ENCODE measurements at regions not wholly inside any gene's neighbourhood (a gene's known extent, or its start where the extent isn't known, plus 50 kb on each side); places are given as distances from the start of the nearest gene placed in this dataset.
"Not testable (repeated sequence)": the region's sequence is repeated elsewhere in the genome, so short reads cannot be mapped to it uniquely, and the experiment has no call there.

DNA sequence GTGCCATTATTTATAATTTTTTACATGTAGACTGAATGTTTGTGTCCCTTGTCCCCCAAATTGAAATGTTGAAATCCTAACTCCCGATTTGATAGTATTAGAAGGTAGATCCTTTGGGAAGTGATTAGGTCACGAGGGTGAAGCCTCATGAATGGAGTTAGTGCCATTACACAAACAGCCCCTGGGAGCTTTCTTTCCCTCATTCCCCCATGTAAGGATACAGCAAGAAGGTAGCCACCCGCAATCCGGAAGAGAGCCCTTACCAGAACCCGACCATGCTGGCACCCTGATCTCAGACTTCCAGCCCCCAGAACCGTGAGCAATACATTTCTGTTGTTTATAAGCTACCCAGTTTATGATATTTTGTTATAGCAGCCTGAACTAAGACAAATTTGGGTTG is 143.2 kb downstream of the NPIPB5 start:
- no peak for DNase-seq

DNA sequence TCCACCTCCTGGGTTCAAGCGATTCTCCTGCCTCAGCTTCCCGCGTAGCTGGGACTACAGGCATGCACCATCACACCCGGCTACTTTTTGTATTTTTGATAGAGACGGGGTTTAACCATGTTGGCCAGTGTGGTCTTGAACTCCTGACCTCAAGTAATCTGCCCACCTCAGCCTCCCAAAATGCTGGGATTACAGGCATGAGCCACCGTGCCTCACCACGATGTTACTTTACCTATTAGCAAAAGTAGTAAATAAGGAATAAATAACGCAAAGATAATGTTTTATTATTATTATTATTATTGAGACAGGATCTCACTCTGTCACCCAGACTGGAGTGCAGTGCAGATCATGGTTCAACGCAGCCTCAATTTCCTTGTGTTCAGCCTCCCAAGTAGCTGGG is 145.9 kb downstream of the NPIPB5 start:
- DNase-seq: not testable (repeated sequence)

DNA sequence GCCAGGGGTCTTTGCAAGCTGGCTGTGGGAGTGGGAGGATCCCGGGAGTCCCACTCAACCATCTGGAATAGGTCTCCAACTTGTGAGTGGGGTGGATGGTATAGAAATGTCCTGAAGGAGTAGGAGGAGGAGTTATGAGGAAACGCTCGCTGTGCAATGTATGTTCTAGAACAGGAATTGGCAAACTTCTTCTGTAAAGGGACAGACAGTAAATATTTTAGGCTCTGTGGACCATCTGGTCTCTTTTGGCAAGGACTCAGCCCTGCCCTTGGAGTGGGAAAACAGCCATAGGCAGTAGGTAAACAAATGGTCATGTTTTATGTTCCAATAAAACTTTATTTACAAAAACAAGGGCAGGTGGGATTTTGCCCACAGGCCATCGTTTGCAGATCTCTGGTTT is 149.2 kb downstream of the NPIPB5 start:
- no peak for DNase-seq

DNA sequence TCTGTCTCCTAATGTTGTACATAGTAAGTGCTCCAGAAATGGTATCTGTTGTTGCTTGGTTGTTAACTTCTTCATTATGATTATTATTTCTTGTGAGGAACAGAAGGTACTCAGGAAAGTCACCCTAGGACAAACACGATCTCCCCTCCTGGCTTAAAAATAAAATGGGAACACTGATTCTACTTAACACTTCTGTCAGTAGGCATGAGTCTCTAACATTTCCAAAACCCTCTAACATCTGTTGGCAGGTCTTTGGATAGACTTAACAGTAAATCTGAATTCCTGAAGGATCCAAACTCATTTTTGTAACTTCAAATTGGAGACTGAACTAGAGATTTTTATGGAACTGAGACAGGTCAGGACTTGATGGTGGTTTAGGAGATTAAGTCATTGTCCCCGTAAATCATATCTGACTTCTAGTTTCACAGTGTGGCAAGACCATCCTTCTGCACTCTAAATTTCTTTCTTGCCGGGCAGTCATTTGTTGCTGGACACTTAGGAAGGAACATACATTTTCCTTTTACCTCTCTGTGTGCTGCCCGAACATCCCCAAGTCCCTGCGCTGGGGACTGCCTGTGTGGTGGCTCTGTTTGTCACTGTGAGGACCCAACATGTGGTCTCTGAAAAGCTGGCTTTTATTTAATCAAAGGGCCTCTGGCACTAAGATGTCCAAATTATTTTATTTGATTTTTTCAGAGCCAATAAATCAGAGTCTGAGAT is 149.9 kb downstream of the NPIPB5 start:
- DNase-seq: no peak

DNA sequence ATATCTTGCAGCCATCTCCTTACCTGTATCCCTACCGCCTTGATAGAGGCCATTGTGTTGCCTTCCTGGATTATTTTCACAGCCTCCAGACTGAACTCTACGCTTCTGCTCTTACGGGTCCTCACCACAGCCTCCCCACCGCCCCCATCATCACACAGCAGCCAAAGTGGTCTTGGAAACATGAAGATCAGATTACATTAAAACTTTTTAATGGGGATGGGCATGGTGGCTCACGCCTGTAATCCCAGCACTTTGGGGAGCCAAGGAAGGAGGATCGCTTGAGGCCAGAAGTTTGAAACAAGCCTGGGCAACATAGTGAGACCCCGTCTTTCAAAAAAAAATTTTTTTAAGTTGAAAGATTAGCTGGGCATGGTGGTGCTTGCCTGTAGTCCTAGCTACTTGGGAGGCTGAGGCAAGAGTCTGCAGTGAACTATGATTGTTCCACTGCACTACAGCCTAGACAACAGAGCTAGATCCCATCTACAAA is 150.5 kb downstream of the NPIPB5 start:
- DNase-seq: no peak

DNA sequence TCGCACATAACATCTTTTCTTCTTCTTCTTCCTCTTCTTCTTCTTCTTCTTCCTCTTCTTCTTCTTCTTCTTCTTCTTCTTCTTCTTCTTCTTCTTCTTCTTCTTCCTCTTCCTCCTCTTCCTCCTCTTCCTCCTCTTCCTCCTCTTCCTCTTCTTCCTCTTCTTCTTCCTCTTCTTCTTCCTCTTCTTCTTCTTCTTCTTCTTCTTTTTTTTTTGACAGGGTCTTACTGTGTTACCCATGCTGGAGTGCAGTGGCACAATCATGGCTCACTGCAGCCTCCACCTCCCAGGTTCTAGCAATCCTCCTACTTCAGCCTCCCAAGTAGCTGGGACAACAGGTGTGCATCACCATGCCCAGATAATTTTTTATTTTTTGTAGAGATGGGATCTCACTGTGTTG is 151.0 kb upstream of the HS3ST2 start:
- not testable (repeated sequence) for DNase-seq

DNA sequence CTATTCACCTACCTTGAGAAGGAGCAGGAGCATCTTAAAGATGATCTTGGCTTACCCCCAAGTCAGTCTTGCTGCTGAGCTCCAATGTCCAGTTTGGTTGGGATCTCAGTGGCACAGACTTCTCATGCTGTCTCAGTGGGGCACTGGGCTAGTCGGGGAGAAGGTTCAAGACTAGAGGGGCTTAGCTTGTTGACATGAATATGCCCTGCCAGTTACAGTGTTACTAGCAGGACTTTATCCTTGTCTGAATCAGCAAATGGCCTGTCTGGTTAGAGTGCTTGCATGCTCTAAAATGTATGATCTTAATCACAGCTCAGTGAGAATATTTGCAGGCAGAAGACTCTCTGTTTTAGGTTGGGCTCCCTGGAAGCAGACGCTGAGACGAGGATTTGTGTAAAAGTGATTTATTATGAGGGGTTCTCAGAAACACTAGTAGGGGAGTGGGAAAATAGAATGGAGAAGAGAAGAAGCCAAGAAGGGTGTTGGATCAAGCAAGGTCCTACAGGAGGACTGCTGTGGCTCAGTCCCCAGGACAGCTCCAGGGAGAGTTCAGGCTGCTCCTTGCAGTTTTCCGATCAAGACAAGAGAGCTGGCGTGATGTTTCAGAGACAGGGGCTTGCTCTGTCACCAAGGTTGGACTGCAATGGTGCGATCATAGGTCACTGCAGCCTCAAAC is 150.4 kb upstream of the HS3ST2 start:
- no peak for DNase-seq

DNA sequence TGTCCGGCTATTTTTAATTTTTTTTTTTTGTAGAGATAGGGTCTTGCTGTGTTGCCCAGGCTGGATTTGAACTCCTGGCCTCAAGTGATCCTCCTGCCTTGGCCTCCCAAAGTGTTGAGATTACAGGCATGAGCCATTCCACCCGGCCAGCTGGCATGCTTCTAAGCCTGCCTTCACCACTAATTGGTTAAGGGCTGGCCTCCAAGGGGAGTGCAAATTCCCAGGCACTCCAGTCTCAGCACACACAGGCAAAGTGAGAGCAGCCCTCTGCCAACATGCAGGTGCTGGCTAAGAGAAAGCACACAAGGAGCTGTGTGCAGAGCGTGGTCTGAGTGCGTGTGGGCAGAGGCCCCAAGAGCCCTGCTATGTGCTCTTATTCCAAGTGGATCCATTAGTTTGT is 149.8 kb upstream of the HS3ST2 start:
- DNase-seq: no peak

DNA sequence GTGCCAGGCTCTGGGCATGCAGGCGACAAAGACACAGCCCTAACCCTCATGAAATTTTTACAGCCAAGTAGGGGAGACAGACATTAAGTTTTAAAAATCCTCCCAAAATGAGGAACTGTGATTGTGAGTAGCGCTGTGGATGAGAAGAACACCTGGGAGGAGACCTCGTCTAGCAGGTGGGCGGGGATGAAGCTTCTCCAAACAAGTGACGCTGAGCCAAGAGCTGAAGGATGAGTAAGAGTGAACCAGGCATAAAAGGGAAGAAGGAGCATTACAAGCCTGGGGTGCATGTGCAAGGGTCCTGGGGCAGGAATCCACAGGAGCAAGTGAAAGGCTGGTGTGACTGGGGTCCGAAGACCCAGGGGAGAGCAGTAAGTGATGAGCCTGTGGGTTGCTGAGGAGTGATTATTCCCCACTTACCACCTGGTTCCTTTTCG is 149.4 kb upstream of the HS3ST2 start:
- no peak for DNase-seq

DNA sequence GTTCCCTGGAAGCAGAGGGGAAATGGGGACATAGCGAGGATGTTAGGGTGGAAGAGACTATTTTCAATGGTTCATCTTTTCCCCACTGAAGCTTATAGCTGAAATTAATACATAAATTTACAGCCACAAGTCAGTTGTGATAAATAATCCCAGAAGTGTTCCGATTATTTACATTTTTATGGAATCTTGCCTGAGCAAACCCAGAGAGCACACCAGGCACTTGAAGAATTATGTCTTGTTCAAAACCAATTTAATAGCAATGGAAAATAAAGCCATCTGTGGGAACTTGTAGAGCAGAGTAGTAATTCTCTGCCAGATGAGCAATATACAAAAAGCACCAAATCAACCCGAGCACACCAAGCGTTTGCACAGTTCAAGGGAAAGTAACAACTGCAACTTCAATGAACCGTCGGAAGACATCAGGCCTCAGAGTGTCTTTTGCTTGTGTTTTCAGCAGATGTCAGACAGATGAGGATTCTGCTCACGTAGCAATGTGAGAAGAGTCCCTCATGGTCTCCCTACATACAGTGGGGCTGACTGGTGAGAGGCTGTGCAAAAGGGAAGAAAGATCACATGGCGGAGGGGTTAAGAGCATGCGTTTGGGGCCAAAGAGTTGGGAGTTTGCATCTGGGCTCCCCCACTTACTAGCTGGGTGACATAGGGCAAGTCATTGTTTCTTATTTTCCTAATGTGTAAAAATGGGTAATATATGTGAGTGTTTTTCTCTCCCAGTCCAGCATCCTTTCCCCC is 148.7 kb upstream of the HS3ST2 start:
- DNase-seq: no peak

DNA sequence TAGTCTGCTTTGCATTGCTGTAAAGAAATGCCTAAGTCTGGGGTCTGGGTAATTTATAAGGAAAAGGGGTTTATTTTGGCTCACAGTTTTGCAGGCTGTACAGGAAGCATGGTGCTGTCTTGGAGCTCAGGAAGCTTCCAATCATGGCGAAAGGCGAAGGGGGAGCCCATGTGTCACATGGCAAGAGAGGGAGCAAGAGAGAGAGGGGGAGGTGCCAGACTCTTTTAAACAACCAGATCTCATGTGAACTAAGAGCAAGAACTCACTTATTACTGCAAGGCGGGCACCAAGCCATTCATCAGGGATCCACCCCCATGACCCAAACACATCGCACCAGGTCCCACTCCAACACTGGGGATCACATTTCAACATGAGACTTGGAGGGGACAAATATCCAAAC is 148.2 kb upstream of the HS3ST2 start:
- DNase-seq: no peak

DNA sequence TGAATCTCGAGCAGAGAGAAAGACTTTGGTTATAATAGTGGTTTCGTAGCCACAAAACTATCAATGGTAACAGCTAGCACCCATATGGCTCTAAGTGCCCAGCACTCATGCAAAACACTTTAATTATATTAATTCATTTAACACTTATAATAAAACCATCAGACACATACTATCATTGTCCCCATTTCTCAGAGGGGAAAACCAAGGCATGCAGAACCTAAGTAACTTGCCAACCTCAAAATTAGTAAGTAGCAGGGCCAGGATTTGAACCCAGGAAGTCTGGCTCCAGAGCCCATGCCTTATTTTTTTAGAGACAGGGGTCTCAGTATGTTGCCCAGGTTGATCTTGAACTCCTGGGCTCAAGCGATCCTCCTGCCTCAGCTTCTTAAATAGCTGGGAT is 145.6 kb upstream of the HS3ST2 start:
- no peak for DNase-seq

DNA sequence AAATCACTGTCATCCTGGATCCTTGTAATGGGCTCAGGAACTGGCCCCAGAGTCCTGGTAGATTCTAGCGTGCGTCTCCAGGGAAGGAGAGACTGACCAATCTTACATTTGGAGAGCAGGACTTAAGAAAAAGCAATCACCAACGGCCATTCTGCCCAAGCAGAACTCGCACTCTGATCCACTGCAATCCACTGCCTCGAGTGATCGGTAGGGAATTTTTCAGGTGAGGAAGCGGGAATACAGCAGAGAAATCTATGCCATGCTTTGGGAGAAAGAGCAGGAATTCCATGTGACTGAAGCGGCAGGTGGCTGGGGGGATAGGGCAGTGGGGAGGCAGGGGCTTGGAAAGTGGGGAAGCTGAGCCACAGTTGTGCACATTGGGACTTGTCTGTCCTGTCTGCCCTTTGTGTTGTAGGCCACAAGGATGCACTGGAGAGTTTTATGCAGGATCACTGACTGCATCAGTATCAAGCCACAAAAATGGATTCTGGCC is 143.9 kb upstream of the HS3ST2 start:
- no peak for DNase-seq

DNA sequence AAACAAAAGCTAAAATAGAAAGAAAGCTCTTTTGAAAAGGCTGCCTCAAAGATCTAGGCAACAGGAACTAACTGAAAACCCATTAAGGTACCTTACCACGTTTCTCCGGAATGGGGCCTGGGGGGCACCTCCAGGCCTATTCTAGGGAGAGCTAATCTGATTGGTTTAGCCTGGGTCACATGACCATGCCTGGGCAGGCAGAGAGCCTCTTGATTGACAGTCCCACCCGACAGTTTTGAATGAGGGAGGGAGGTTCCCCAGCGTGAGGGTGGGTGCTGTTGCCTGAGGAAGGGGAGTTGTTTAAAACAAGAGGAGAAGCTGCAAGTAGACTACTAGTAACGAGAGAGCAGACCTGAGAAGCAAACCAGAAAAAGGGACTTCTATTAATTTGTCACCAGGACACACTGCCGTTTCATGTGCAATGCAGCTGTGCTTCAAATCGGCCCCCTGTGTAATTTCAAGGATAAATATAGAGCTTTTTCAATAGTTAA is 143.4 kb upstream of the HS3ST2 start:
- DNase-seq: peak; percentile 51 to 66 (median 53)

DNA sequence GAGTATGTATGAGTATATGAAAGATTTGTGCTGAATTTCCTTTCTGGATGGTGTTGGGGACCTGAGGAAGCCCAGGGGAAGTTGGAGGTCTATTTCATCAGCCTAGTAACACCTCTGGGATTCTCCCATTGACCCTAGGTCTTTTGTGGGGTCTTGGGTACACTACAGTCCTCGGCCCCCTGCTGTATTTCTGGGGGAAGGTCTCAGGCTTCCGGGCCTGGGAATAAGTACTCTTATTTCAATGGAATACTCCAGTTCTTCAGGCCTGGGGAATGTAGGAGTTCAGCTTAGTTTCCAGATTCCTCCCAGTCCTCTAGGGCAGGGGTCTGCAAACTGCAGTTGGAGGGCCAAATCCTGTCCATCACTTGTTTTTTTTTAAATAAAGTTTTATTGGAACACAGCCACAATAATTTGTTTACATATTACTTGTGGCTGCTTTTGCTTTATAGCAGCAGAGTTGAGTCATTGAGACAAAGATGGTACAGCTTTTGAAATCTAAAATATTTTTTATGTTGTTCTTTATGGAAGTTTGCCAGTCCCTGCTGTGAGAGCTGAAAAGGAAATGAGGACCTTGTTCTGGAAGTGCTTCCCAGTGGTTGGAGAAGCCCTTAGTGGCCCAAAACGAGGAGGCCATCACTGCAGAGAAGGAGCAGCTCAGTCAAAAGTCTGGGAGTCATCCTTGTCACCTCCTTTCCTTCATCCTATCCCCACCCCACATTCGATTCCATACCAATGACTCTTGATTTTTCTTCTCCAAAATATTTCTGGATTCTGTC is 142.5 kb upstream of the HS3ST2 start:
- no peak for DNase-seq

DNA sequence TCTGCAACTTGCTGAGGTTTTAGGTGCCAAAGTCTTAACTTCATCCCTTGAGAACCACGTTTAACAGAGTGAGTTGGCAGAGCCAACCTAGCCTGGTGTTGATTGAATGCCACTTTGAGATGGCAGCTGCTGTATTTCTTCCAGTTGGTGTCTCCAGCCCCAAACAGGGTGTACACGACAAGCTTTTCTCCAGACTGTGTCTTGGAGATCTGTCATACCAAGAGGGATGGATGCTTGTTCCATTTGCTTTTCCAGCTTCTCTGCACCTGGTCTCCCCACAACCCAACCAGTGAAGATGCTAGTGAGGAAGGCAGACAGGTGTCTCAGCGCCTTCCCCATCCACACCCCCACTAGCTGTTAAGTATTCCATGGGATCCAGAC is 141.1 kb upstream of the HS3ST2 start:
- DNase-seq: no peak

DNA sequence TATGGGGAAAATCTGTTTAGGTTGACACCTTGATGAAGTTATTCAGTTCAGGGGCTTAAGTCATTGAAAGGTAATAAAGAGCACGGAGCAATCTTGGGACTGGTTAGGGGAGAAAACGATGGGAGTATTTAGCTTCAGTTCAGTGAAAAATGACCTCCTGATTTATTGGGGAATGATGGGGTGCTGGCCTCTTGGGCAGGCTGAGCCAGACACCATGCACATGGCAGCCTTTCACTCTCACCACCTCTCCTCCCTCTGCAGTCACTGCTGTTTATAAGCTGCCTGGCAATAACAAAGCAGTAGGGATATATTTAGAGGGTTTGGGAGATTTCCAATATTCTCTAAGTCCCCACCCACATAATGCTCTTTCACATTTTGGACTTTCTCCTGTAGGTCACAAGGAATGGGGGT is 140.5 kb upstream of the HS3ST2 start:
- DNase-seq: peak in 1 of 3 donors; percentile 13

DNA sequence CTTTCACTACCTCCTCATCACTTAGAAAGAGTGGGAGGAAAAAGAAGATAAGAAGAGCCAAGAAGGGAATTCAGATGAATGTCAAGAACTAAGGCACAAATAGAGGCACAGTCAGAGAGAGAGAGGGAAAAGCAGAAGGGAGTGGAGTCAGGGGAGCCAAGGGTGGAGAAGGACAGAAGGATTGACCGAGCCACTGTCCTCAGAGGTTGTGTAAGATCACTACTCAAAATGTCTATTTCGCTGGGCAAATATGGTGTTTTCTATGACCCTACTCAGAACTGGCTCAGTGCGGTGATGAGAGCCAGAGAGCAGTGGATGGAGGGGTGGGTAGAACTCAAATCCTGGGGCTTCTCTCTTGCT is 139.2 kb upstream of the HS3ST2 start:
- DNase-seq: no peak

DNA sequence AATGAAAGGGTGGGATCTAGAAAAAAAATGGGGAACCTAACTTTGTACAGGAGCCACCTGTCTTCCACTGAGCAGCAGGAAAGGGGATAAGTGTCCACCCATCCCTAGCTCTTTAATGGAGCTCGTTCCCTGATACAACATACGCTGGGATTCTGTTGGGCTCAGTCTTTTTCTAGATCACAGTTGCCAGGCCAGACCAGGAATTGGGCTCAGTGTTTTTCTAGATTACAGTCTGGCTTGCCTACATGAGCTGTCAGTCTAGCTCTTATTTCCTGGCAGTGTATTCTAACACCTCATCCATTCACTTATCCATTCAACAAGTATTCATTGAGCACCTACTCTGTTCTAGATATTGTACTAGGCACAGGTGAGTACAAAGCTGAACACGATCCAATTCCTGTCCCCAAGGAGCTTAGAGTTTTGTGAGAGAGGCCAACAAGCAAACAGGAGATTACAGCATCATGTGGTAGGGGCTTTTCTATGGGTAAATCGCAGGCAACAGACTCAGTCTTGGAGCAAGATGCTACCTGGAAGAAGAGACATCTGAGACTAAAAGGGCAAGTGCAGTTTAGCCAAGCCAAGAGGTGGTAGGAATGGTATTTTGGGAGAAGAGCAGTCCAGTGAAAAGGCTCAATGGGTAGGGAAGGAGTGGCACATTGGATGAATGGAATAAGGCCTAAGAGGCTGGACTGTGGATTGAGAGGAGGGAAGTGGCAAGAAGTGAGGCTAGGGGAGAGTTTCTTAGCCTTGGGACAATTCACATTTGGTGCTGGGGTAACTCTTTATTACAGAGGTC is 138.0 kb upstream of the HS3ST2 start:
- no peak for DNase-seq

DNA sequence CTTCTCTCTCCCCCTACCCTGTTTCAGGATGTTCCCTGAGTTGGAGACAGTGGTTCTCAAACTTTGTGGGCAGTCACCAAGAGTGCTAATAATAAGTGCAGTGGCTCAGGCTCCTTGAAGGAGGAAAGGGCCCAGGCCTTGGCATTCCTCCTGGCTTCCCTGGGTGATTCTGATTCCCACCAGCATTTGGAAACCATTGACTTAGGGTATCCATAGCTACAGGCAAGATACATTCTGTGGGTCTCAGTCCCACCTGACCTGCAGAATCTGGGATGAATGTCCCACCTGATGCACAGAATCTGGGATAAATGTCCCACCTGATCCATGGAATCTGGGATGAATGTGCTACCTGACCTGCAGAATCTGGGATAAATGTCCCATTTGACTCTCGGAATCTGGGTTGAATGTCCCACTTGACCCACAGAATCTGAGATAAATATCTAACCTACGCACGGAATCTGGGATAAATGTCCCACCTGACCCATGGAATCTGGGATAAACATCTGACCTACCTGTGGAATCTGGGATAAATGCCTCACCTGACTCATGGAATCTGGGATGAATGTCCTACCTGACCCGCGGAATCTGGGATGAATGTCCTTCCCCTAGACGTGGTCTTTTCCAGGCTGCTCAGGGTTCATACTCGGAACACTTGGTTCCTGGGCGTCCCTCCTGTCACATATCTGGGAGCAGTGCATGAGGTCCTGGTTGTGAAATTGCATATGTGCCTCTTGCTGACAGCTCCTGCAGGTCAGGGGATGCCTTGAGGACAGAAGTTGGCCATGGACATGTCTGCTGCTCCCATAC is 136.7 kb upstream of the HS3ST2 start:
- DNase-seq: no peak
